A549 (cell line): ENCODE measurements at regions not wholly inside any gene's neighbourhood (a gene's known extent, or its start where the extent isn't known, plus 50 kb on each side); places are given as distances from the start of the nearest gene placed in this dataset.

Experiments
- ATAC-seq, 2 experiments: fragments of 200-7000 bp in 1 of 2; fragments of >200 bp in 1 of 2; cut with Nextera tagmentation in 1 of 2; cut with Tn5 transposase in 1 of 2; 3 replicates each; pipeline versions ENCODE4 v1.8.0 to v1.9.1; 2018 to 2020; ENCODE audit warnings: mild to moderate bottlenecking in 1 of 2, moderate library complexity in 1 of 2
- CTCF ChIA-PET: fragments of 300-600 bp; sonication (Branson Sonifier 250); formaldehyde crosslinking; extraction: SDS; loops from one replicate; lab custom pipeline; 2021; ENCODE audit warnings: antibody characterized with exemption, inconsistent platforms; lab: Yijun Ruan, JAX
- POLR2A ChIA-PET: fragments of 350-600 bp; formaldehyde crosslinking; extraction: SDS; loops from one replicate; lab custom pipeline; 2021; ENCODE audit warnings: antibody characterized with exemption, inconsistent platforms; lab: Yijun Ruan, JAX
- DNase-seq, 2 experiments: peaks; one replicate each; pipeline versions ENCODE4 v3.0.0 to v3.0.0-alpha.2; 2011 to 2016; ENCODE audit warnings: low read depth in 1 of 2, low spot score in 1 of 2
- FAIRE-seq: peaks from 2 replicates; lab custom pipeline; 2011; peaks lifted over from hg19 to GRCh38; lab: Jason Lieb, UNC
- H3K27ac ChIP-seq, 2 experiments: fragments of >200 bp; sonication (Bioruptor Twin); formaldehyde crosslinking; 3 replicates each; pipeline ENCODE4 v1.5.1; 2016 to 2017
- H3K4me1 ChIP-seq: fragments of >200 bp; sonication (Bioruptor Twin); formaldehyde crosslinking; 3 replicates; pipeline ENCODE4 v1.6.1; 2016
- H3K4me2 ChIP-seq: fragments of >200 bp; sonication (Bioruptor Twin); formaldehyde crosslinking; 3 replicates; pipeline ENCODE4 v1.6.1; 2016
- H3K4me3 ChIP-seq: fragments of >200 bp; sonication (Bioruptor Twin); formaldehyde crosslinking; 3 replicates; pipeline ENCODE4 v1.5.1; 2016
- H3K9me3 ChIP-seq: fragments of >200 bp; sonication (Bioruptor Twin); formaldehyde crosslinking; 3 replicates; pipeline ENCODE4 v1.6.1; 2016
- ATOH8 ChIP-seq: fragments of 250-450 bp; sonication (Bioruptor Pico); IDR thresholded peaks from 2 replicates; pipeline ENCODE4 v1.5.0; 2020; ENCODE audit warnings: low read depth, mild to moderate bottlenecking, moderate library complexity
- CTCF ChIP-seq: fragments of >200 bp; sonication (Bioruptor Twin); formaldehyde crosslinking; IDR thresholded peaks from 3 replicates; pipeline ENCODE4 v1.5.1; 2016
- EHF ChIP-seq: fragments of 250-450 bp; sonication (Bioruptor Pico); IDR thresholded peaks from 2 replicates; pipeline ENCODE4 v1.5.0; 2020; ENCODE audit warnings: mild to moderate bottlenecking
- ESRRA ChIP-seq: fragments of 150-350 bp; IDR thresholded peaks from 2 replicates; pipeline ENCODE4 v1.6.1; 2014; ENCODE audit warnings: mild to moderate bottlenecking, low read length, borderline replicate concordance
- FOXS1 ChIP-seq: fragments of 250-450 bp; sonication (Bioruptor Pico); IDR thresholded peaks from 2 replicates; pipeline ENCODE4 v1.5.0; 2020; ENCODE audit warnings: mild to moderate bottlenecking, moderate library complexity
- GATA3 ChIP-seq: IDR thresholded peaks from 2 replicates; pipeline ENCODE4 v1.6.1; 2012; ENCODE audit warnings: borderline replicate concordance
- HOXA7 ChIP-seq: fragments of 250-450 bp; sonication (Bioruptor Pico); IDR thresholded peaks from 2 replicates; pipeline ENCODE4 v1.5.0; 2020; ENCODE audit warnings: mild to moderate bottlenecking, moderate library complexity
- HOXB13 ChIP-seq: fragments of 250-450 bp; sonication (Bioruptor Pico); IDR thresholded peaks from 2 replicates; pipeline ENCODE4 v1.5.0; 2020; ENCODE audit warnings: low read depth, mild to moderate bottlenecking, moderate library complexity
- JUNB ChIP-seq: fragments of >200 bp; sonication (Bioruptor Twin); formaldehyde crosslinking; IDR thresholded peaks from 2 replicates; pipeline ENCODE4 v1.6.1; 2016
- MAFK ChIP-seq: fragments of 450-650 bp; IDR thresholded peaks from 2 replicates; pipeline ENCODE4 v1.6.1; 2014; ENCODE audit not compliant: partially characterized antibody
- MAZ ChIP-seq: fragments of 150-350 bp; IDR thresholded peaks from 2 replicates; pipeline ENCODE4 v1.6.1; 2014; ENCODE audit warnings: antibody characterized with exemption, low read depth, low read length, borderline replicate concordance
- NR3C1 ChIP-seq: fragments of >200 bp; sonication (Bioruptor Twin); formaldehyde crosslinking; IDR thresholded peaks from 3 replicates; pipeline ENCODE4 v1.6.1; 2017
- PBX3 ChIP-seq: IDR thresholded peaks from 2 replicates; pipeline ENCODE4 v1.6.1; 2012
- PHF8 ChIP-seq: fragments of 200-600 bp; sonication (generic); IDR thresholded peaks from 2 replicates; pipeline ENCODE4 v1.6.1; 2016; ENCODE audit warnings: low read depth, mild to moderate bottlenecking, antibody characterized with exemption, moderate library complexity, borderline replicate concordance
- POLR2AphosphoS2 ChIP-seq: conservative IDR thresholded peaks from 2 replicates; pipeline ENCODE4 v1.6.1; 2012; ENCODE audit warnings: low read length, improper control_type of control experiment, inconsistent platforms
- RAD21 ChIP-seq, 2 experiments: fragments of >200 bp in 1 of 2; sonication (Bioruptor Twin) in 1 of 2; formaldehyde crosslinking in 1 of 2; IDR thresholded peaks in 1 of 2; conservative IDR thresholded peaks in 1 of 2; 2 replicates in 1 of 2; 3 replicates in 1 of 2; pipeline ENCODE4 v1.6.1; 2012 to 2018; ENCODE audit warnings: inconsistent platforms in 1 of 2
- RARB ChIP-seq: fragments of 250-450 bp; sonication (Bioruptor Pico); IDR thresholded peaks from 2 replicates; pipeline ENCODE4 v1.8.0; 2021; ENCODE audit warnings: mild to moderate bottlenecking, moderate library complexity
- RCOR1 ChIP-seq: fragments of 150-350 bp; IDR thresholded peaks from 2 replicates; pipeline ENCODE4 v1.6.1; 2014; ENCODE audit warnings: antibody characterized with exemption, low read length, low read depth
- RFX5 ChIP-seq: fragments of 450-650 bp; IDR thresholded peaks from 2 replicates; pipeline ENCODE4 v1.7.1; 2014; ENCODE audit warnings: antibody characterized with exemption, mild to moderate bottlenecking, moderate library complexity
- RNF2 ChIP-seq: fragments of 200-600 bp; sonication (generic); IDR thresholded peaks from 2 replicates; pipeline ENCODE4 v1.6.1; 2016; ENCODE audit warnings: low read depth, mild to moderate bottlenecking, antibody characterized with exemption, moderate library complexity, borderline replicate concordance
- SMC3 ChIP-seq: fragments of >200 bp; sonication (Bioruptor Twin); formaldehyde crosslinking; IDR thresholded peaks from 3 replicates; pipeline ENCODE4 v1.6.1; 2018; ENCODE audit warnings: inconsistent platforms
- TFCP2L1 ChIP-seq: fragments of 250-450 bp; sonication (Bioruptor Pico); IDR thresholded peaks from 2 replicates; pipeline ENCODE4 v1.5.0; 2021; ENCODE audit warnings: mild to moderate bottlenecking
- USF2 ChIP-seq: fragments of 450-650 bp; IDR thresholded peaks from 2 replicates; pipeline ENCODE4 v1.6.1; 2014; ENCODE audit warnings: antibody characterized with exemption
- ZNF302 ChIP-seq: fragments of 250-450 bp; sonication (Bioruptor Pico); IDR thresholded peaks from 2 replicates; pipeline ENCODE4 v1.9.0; 2021; ENCODE audit warnings: inconsistent platforms, mild to moderate bottlenecking, moderate library complexity
- ZSCAN20 ChIP-seq: fragments of 250-450 bp; sonication (Bioruptor Pico); IDR thresholded peaks from 2 replicates; pipeline ENCODE4 v1.8.0; 2022; ENCODE audit warnings: mild to moderate bottlenecking, moderate library complexity
- WGBS: methylation state at CpG from one replicate; pipeline ENCODE4 v1.1.6; 2017; ENCODE audit errors: missing lambda C conversion rate; 5-methylcytosine and 5-hydroxymethylcytosine counted together

GRCh38 chr20:18904624-18905023, 91.0 kb downstream of the SCP2D1 start:
- no peak overlapping the region for H3K4me3 ChIP-seq
- no peak overlapping the region for H3K4me2 ChIP-seq
- peak in 1 of 2 experiments; percentile 63; a peak in 3 of 6 replicates for ATAC-seq
- no peak for FAIRE-seq
- peak in 1 of 2 experiments; percentile 32 for DNase-seq
- 11% methylated on average over 5 of the region's 5 CpGs for WGBS
- H3K9me3 ChIP-seq: no peaks in the 10 kb centered on the region
- no peaks in the 10 kb centered on the region for H3K4me1 ChIP-seq
- no peak overlapping the region for H3K27ac ChIP-seq
- POLR2A ChIA-PET: no interaction called here
- CTCF ChIA-PET: interaction anchor here (0.6 to 1.7 kb wide), 8 partner anchors 10 to 756 kb away, joined by 3 to 7 read pairs (median 4); no protein-coding TSS in a partner anchor
- TF ChIP-seq RAD21 (conservative IDR thresholded peaks at IDR 0.05 in 1 of 2, IDR thresholded peaks at IDR 0.05 in 1 of 2) (peak in 1 of 2 experiments; percentile 51; a peak in 2 of 5 replicates), JUNB (no peak), RNF2 (no peak), ZSCAN20 (CRISPR knock-in tag) (no peak), HOXA7 (no peak), ZNF302 (no peak), SMC3 (0 out of 3 replicates have a peak, but pooled peaks have one; percentile 6), CTCF (peak; percentile 17; the same call in 1 of the 3 replicates)

GRCh38 chr20:18906046-18906445, 92.5 kb downstream of the SCP2D1 start:
- CTCF ChIA-PET: interaction anchor here (0.6 to 0.8 kb wide), 2 partner anchors 9 to 1151 kb away, joined by 3 read pairs; no protein-coding TSS in a partner anchor
- WGBS: 17% methylated on average over 2 of the region's 2 CpGs
- ATAC-seq: no peak

GRCh38 chr20:18907353-18907752, 93.8 kb downstream of the SCP2D1 start:
- ChIA-PET POLR2A (no interaction called here), CTCF (no interaction called here)
- Histone ChIP-seq H3K27ac (no peak overlapping the region), H3K4me3 (no peak overlapping the region), H3K9me3 (no peaks in the 10 kb centered on the region; the same call in 2 of the 3 replicates), H3K4me1 (no peaks in the 10 kb centered on the region), H3K4me2 (no peak overlapping the region)
- FAIRE-seq (no peak), DNase-seq (no peak), ATAC-seq (no peak)
- TF ChIP-seq ESRRA (no peak), ATOH8 (CRISPR knock-in tag) (no peak), MAFK (no peak)
- 25% methylated on average over 6 of the region's 6 CpGs for WGBS

More at GRCh38 chr20:18906046-18906445, 92.5 kb downstream of the SCP2D1 start:
- Histone ChIP-seq H3K27ac (no peak overlapping the region), H3K9me3 (no peaks in the 10 kb centered on the region; the same call in 2 of the 3 replicates), H3K4me2 (no peak overlapping the region), H3K4me3 (no peak overlapping the region), H3K4me1 (no peaks in the 10 kb centered on the region)
- TF ChIP-seq TFCP2L1 (no peak), POLR2AphosphoS2 (no peak), EHF (CRISPR knock-in tag) (no peak), MAZ (no peak), RARB (no peak), GATA3 (no peak), NR3C1 (no peak), RCOR1 (no peak), PBX3 (no peak), HOXB13 (CRISPR knock-in tag) (no peak), USF2 (no peak), FOXS1 (CRISPR knock-in tag) (no peak), PHF8 (no peak), RFX5 (no peak), SMC3 (no peak)
- no peak for FAIRE-seq
- POLR2A ChIA-PET: no interaction called here
- no peak for DNase-seq
